ENCODE measurements at regions not wholly inside any gene's neighbourhood (a gene's known extent, or its start where the extent isn't known, plus 50 kb on each side); places are given as distances from the start of the nearest gene placed in this dataset.
"Not testable (repeated sequence)": the region's sequence is repeated elsewhere in the genome, so short reads cannot be mapped to it uniquely, and the experiment has no call there.

DNA sequence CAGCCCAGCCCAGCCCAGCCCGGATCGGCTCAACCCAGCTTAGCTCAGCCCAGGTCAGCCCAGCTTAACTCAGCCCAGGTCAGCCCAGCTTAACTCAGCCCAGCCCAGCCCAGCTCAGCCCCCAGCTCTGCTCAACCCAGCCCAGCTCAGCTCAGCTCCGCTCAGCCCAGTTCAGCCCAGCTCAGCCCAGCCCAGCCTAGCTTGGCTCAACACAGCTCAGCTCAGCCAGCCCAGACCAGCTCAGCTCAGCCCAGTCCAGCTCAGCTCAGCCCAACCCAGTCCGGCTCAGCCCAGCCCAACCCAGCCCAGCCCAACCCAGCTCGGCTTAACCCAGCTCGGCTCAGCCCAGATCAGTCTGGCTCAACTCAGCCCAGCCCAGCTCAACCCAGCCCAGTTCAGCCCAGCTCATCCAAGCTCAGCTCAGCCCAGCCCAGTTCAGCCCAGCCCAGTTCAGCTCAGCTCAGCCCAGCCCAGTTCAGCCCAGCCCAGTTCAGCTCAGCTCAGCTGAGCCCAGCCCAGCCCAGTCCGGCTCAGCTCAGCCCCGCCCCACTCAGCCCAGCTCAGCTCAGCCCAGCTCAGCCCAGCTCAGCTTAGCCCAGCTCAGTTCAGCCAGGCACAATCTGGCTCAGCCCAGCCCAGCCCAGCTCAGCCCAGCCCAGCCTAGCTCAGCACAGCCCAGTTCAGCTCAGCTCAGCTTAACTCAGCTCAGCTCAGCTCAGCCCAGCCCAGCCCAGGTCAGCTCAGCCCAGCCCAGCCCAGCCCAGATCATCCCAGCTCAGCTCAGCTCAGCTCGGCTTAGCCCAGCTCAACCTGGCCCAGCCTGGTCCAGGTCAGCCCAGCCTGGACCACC lies 331.7 kb downstream of the TMEM121 start:
- H3K27ac ChIP-seq, result no peak overlapping the region
- TF ChIP-seq, protein P1, sequence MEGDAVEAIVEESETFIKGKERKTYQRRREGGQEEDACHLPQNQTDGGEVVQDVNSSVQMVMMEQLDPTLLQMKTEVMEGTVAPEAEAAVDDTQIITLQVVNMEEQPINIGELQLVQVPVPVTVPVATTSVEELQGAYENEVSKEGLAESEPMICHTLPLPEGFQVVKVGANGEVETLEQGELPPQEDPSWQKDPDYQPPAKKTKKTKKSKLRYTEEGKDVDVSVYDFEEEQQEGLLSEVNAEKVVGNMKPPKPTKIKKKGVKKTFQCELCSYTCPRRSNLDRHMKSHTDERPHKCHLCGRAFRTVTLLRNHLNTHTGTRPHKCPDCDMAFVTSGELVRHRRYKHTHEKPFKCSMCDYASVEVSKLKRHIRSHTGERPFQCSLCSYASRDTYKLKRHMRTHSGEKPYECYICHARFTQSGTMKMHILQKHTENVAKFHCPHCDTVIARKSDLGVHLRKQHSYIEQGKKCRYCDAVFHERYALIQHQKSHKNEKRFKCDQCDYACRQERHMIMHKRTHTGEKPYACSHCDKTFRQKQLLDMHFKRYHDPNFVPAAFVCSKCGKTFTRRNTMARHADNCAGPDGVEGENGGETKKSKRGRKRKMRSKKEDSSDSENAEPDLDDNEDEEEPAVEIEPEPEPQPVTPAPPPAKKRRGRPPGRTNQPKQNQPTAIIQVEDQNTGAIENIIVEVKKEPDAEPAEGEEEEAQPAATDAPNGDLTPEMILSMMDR (IDR thresholded peaks at IDR 0.05), result no peak
- H3K9me3 ChIP-seq, result peaks cover 0 to 12% (median 7%) of the 10 kb centered on the region in 3 donors
- H3K27me3 ChIP-seq, result no peaks in the 10 kb centered on the region
- no peak overlapping the region for H3K4me3 ChIP-seq
- no peak for DNase-seq
- H3K36me3 ChIP-seq, result no peaks in the 10 kb centered on the region
- intact Hi-C loops (cut with DNase I), result no loop called here
- no peaks in the 10 kb centered on the region for H3K4me1 ChIP-seq
- 80% methylated on average over 2 of the region's 9 CpGs; no CpG with 5 or more reads in 1 of the 2 donors for WGBS, 2 donors

DNA sequence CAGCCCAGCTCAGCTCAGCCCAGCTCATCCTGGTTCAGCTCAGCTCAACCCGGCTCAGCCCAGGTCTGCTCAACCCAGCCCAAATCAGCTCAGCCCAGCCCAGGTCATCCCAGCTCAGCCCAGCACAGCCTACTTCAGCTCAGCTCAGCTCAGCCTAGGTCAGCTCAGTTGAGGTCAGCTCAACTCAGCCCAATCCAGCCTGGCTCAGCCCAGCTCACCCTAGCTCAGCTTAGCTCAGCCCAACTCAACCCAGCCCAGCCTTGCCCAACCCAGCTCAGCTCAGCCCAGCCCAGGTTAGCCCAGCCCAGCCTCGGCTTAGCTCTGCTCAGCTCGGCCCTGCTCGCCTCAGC lies 332.3 kb downstream of the TMEM121 start:
- Histone ChIP-seq H3K36me3 (no peaks in the 10 kb centered on the region), H3K4me1 (no peaks in the 10 kb centered on the region), H3K4me3 (no peak overlapping the region), H3K9me3 (peaks cover 0 to 12% (median 7%) of the 10 kb centered on the region in 3 donors), H3K27ac (no peak overlapping the region), H3K27me3 (no peaks in the 10 kb centered on the region)
- DNase-seq, result no peak
- no peak for TF ChIP-seq POLR2A (IDR thresholded peaks at IDR 0.05)
- TF ChIP-seq, protein P1 (IDR thresholded peaks at IDR 0.05), result no peak
- intact Hi-C loops (cut with DNase I), result no loop called here
- no CpG with 5 or more reads among the region's 4 CpGs for WGBS, 2 donors

GRCh38 chr14:105859073-105859716 lies 332.8 kb downstream of the TMEM121 start:
- H3K36me3 ChIP-seq, H3K4me1 ChIP-seq: not testable (repeated sequence)

GRCh38 chr14:105859717-105860614 lies 333.6 kb downstream of the TMEM121 start:
- Histone ChIP-seq H3K9me3 (peaks cover 0 to 12% (median 7%) of the 10 kb centered on the region in 3 donors), H3K36me3 (no peaks in the 10 kb centered on the region), H3K27ac (no peak overlapping the region), H3K4me1 (no peaks in the 10 kb centered on the region), H3K4me3 (peak overlapping the region in 1 of 4 donors; percentile 30), H3K27me3 (peaks cover 0 to 7% (median 0%) of the 10 kb centered on the region in 4 donors)
- WGBS, 2 donors, result 72 to 83% methylated on average over 1 to 4 of the region's 11 CpGs
- TF ChIP-seq, protein P1 (IDR thresholded peaks at IDR 0.05), result no peak
- TF ChIP-seq POLR2A (IDR thresholded peaks at IDR 0.05), result no peak
- no peak for DNase-seq
- intact Hi-C loops (cut with DNase I), result no loop called here

More at GRCh38 chr14:105859073-105859716, 332.8 kb downstream of the TMEM121 start:
- DNase-seq; H3K4me3 ChIP-seq; H3K27me3 ChIP-seq; intact Hi-C loops (cut with DNase I); H3K27ac ChIP-seq: not testable (repeated sequence)
- peaks cover 0 to 12% (median 7%) of the 10 kb centered on the region in 3 donors for H3K9me3 ChIP-seq
- 60% methylated on average over 1 of the region's 16 CpGs; no CpG with 5 or more reads in 1 of the 2 donors for WGBS, 2 donors
